AG09309 (cell line): ENCODE measurements at regions not wholly inside any gene's neighbourhood (a gene's known extent, or its start where the extent isn't known, plus 50 kb on each side); places are given as distances from the start of the nearest gene placed in this dataset.

Experiments
- DNase-seq: peaks from one replicate; pipeline ENCODE4 v3.0.0-alpha.2; 2010; ENCODE audit warnings: low read depth
- H3K4me3 ChIP-seq: 2 replicates; pipeline ENCODE4 v1.5.1; 2011; ENCODE audit warnings: mild to moderate bottlenecking, low read depth, low read length, moderate library complexity; ENCODE audit not compliant: control insufficient read depth
- CTCF ChIP-seq: IDR thresholded peaks from 2 replicates; pipeline ENCODE4 v1.5.1; 2011; ENCODE audit warnings: mild to moderate bottlenecking, low read depth, low read length, inconsistent platforms; ENCODE audit not compliant: insufficient read depth, control insufficient read depth; ENCODE audit errors: missing control alignments

GRCh38 chr13:80140685-80141084, 200.2 kb downstream of the SPRY2 start:
- no peak for DNase-seq
- TF ChIP-seq CTCF: no peak
- no peak overlapping the region for H3K4me3 ChIP-seq

GRCh38 chr13:80139196-80139595, 201.7 kb downstream of the SPRY2 start:
- DNase-seq: no peak
- H3K4me3 ChIP-seq: no peak overlapping the region
- no peak for TF ChIP-seq CTCF

GRCh38 chr13:80137994-80138393, 202.9 kb downstream of the SPRY2 start:
- DNase-seq: no peak
- no peak overlapping the region for H3K4me3 ChIP-seq
- no peak for TF ChIP-seq CTCF

GRCh38 chr13:80134346-80134745, 206.6 kb downstream of the SPRY2 start:
- DNase-seq: no peak
- no peak for TF ChIP-seq CTCF
- H3K4me3 ChIP-seq: no peak overlapping the region

- TF ChIP-seq CTCF: no peak
- no peak overlapping the region for H3K4me3 ChIP-seq
- DNase-seq: no peak
These were observed 207.2 kb downstream of the SPRY2 start for GRCh38 chr13:80133631-80134261.

- no peak for TF ChIP-seq CTCF
- DNase-seq: no peak
- H3K4me3 ChIP-seq: peak overlapping the region; percentile 23
These were observed 208.0 kb downstream of the SPRY2 start for GRCh38 chr13:80132741-80133601.

- no peak for DNase-seq
- peak overlapping the region; percentile 2 for H3K4me3 ChIP-seq
- no peak for TF ChIP-seq CTCF
These were observed 209.7 kb downstream of the SPRY2 start for GRCh38 chr13:80131204-80131603.
